ENCODE measurements at regions not wholly inside any gene's neighbourhood (a gene's known extent, or its start where the extent isn't known, plus 50 kb on each side); places are given as distances from the start of the nearest gene placed in this dataset.

GRCh38 chr2:109679626-109680025, 65.5 kb downstream of the SOWAHC start:
- TF ChIP-seq CTCF (IDR thresholded peaks at IDR 0.05) = no peak
- H3K9me3 ChIP-seq = no peaks in the 10 kb centered on the region
- intact Hi-C loops (cut with DNase I) = no loop called here
- H3K4me3 ChIP-seq = no peak overlapping the region
- no peak overlapping the region for H3K27ac ChIP-seq
- H3K27me3 ChIP-seq (ENCODE audit: insufficient read depth in 3 of 3, low read length in 2 of 3) = no peaks in the 10 kb centered on the region
- no peaks in the 10 kb centered on the region for H3K4me1 ChIP-seq
- DNase-seq = no peak
- no peaks in the 10 kb centered on the region for H3K36me3 ChIP-seq (ENCODE audit: insufficient read depth in 1 of 2, low read depth in 1 of 2)
- ATAC-seq = no peak
- WGBS, 3 donors = 85 to 93% (median 86%) methylated on average over 5 of the region's 5 CpGs

- ATAC-seq = no peak
- H3K27me3 ChIP-seq (ENCODE audit: insufficient read depth in 3 of 3, low read length in 2 of 3) = no peaks in the 10 kb centered on the region
- no peak for DNase-seq
- no peaks in the 10 kb centered on the region for H3K4me1 ChIP-seq
- H3K9me3 ChIP-seq = no peaks in the 10 kb centered on the region
- TF ChIP-seq CTCF (IDR thresholded peaks at IDR 0.05) = no peak
- intact Hi-C loops (cut with DNase I) = no loop called here
- H3K27ac ChIP-seq = no peak overlapping the region
- no peak overlapping the region for H3K4me3 ChIP-seq
- 76 to 85% (median 84%) methylated on average over 11 of the region's 11 CpGs for WGBS, 3 donors
- no peaks in the 10 kb centered on the region for H3K36me3 ChIP-seq (ENCODE audit: insufficient read depth in 1 of 2, low read depth in 1 of 2)
Measured at GRCh38 chr2:109680523-109681297, 66.5 kb downstream of the SOWAHC start.

- Histone ChIP-seq H3K4me1 (no peaks in the 10 kb centered on the region), H3K27ac (no peak overlapping the region), H3K9me3 (no peaks in the 10 kb centered on the region), H3K4me3 (no peak overlapping the region), H3K27me3 (ENCODE audit: insufficient read depth in 3 of 3, low read length in 2 of 3) (no peaks in the 10 kb centered on the region), H3K36me3 (ENCODE audit: insufficient read depth in 1 of 2, low read depth in 1 of 2) (no peaks in the 10 kb centered on the region)
- WGBS, 3 donors = 63 to 72% (median 66%) methylated on average over 5 of the region's 5 CpGs
- ATAC-seq = no peak
- no peak for TF ChIP-seq CTCF (IDR thresholded peaks at IDR 0.05)
- intact Hi-C loops (cut with DNase I) = no loop called here
- no peak for DNase-seq
Measured at GRCh38 chr2:109681633-109682380, 67.6 kb downstream of the SOWAHC start.

GRCh38 chr2:109683452-109683851, 69.3 kb downstream of the SOWAHC start:
- no peaks in the 10 kb centered on the region for H3K27me3 ChIP-seq (ENCODE audit: insufficient read depth in 3 of 3, low read length in 2 of 3)
- no peaks in the 10 kb centered on the region for H3K9me3 ChIP-seq
- intact Hi-C loops (cut with DNase I) = no loop called here
- H3K4me1 ChIP-seq = no peaks in the 10 kb centered on the region
- no peak for TF ChIP-seq CTCF (IDR thresholded peaks at IDR 0.05)
- ATAC-seq = no peak
- DNase-seq = no peak
- WGBS, 3 donors = 77 to 82% (median 79%) methylated on average over 8 of the region's 8 CpGs
- no peak overlapping the region for H3K4me3 ChIP-seq
- no peak overlapping the region for H3K27ac ChIP-seq
- no peaks in the 10 kb centered on the region for H3K36me3 ChIP-seq (ENCODE audit: insufficient read depth in 1 of 2, low read depth in 1 of 2)

Measured in psoas muscle (tissue), 7 donors.